Sciatic nerve (tissue), 2 donors: ENCODE measurements at regions not wholly inside any gene's neighbourhood (a gene's known extent, or its start where the extent isn't known, plus 50 kb on each side); places are given as distances from the start of the nearest gene placed in this dataset.
"Not testable (repeated sequence)": the region's sequence is repeated elsewhere in the genome, so short reads cannot be mapped to it uniquely, and the experiment has no call there.

Experiments
- ATAC-seq: fragments of 200-7000 bp; cut with Tn5 transposase; one replicate; pipeline ENCODE4 v1.9.1; 2020; ENCODE audit warnings: mild to moderate bottlenecking, moderate library complexity
- DNase-seq: peaks from one replicate; pipeline ENCODE4 v3.0.0-alpha.2; 2020; ENCODE audit warnings: low spot score
- intact Hi-C: fragments of 100-400 bp; cut with DNase I; formaldehyde crosslinking; loops from one replicate; pipeline ENCODE4 v1.14.2; 2022
- donor health status: DM: no; HTN: no; CAD: no.
- donor health status: DM: no; HTN: no; CAD: no.

- DNase-seq, result no peak
- ATAC-seq, result no peak
- intact Hi-C loops, result no loop called here
These were observed 52.3 kb upstream of the COL5A2 start for GRCh38 chr2:189231719-189232323.

DNA sequence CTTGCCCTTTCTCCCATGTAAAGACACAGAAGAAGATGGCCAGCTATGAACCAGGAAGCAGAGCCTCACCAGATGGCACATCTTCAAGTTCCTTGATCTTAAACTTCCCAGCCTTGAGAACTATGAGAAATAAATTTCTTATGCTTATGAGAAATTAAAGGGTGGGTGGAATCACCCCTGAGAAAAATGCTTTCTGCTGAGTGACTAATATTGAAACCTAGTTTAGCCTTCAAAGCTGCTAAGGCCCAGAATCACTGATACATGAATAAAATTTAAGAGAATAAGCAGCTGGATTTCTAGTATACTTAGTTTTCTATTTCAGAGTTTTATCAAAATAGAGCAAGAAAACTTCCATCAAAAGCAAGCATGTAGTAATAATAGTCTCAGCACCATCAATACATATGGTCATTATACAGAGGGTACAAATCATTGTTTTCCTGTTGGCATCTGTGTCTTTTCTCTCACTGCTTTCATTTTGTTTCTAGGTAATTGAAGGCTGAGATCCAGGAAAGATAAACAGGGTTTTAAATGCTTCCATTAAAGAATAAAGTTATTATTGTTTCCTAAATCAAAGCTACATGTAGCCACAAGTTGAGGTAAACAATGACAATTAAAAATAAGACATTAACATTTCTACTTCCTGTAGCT lies 53.3 kb upstream of the COL5A2 start:
- DNase-seq, result no peak
- intact Hi-C loops, result no loop called here

GRCh38 chr2:189233527-189233926 lies 54.0 kb upstream of the COL5A2 start:
- ATAC-seq (no peak), DNase-seq (no peak)
- intact Hi-C loops, result no loop called here

More for the DNA sequence above, 53.3 kb upstream of the COL5A2 start:
- ATAC-seq, result no peak

DNA sequence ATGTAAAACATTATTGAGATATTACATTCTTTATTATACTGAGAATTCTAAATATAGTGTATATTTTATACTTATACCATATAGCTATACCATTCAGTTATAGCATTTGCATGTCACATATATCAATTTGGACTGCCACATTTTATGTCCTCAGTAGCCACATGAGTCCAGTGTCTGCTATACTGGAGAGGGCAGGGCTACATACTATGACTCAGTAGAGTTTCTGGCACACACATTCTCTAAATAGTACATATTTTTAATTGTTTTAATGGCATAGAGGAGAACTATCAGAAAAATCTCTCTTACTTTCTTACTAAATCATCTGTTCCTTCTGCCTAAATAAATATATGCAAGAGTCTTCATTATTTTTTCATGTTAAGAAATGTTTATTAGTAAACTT lies 55.4 kb upstream of the COL5A2 start:
- intact Hi-C loops, result no loop called here
- ATAC-seq (no peak), DNase-seq (no peak)

GRCh38 chr2:189236066-189236465 lies 56.5 kb upstream of the COL5A2 start:
- DNase-seq (no peak), ATAC-seq (no peak)
- intact Hi-C loops, result no loop called here

DNA sequence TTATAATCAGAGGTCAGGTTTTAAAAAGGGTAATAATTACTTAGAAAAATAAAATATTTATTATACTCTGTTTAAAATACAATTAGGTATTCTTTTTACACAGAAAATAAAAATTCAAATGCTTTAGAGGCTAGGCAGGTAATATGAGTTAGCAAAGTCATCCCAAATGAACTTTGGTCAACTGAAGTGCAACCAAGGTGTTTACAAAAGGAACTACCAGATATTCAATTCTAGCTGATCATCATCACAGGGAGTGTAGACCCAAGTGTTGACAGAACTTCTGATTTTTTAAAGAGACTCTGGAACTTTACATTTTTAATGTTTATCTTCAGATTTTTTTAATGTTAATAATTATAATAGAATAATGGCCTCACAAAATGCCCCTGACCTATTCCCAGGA lies 59.3 kb upstream of the COL5A2 start:
- ATAC-seq (no peak), DNase-seq (no peak)
- intact Hi-C loops, result no loop called here

- intact Hi-C loops, ATAC-seq, DNase-seq: not testable (repeated sequence)
These were observed 64.3 kb upstream of the COL5A2 start for GRCh38 chr2:189243843-189244242.

- DNase-seq, result no peak
- no peak for ATAC-seq
- intact Hi-C loops, result no loop called here
These were observed 67.7 kb upstream of the COL5A2 start for GRCh38 chr2:189247276-189247675.

- intact Hi-C loops, result no loop called here
- DNase-seq (no peak), ATAC-seq (no peak)
These were observed 68.6 kb upstream of the COL5A2 start for GRCh38 chr2:189248141-189248540.

- ATAC-seq, result no peak
- intact Hi-C loops, result no loop called here
These were observed 69.6 kb upstream of the COL5A2 start for GRCh38 chr2:189249171-189249570.

GRCh38 chr2:189249901-189250300 lies 70.3 kb upstream of the COL5A2 start:
- DNase-seq, result no peak
- ATAC-seq, result no peak
- intact Hi-C loops, result no loop called here

More at GRCh38 chr2:189249171-189249570, 69.6 kb upstream of the COL5A2 start:
- no peak for DNase-seq

DNA sequence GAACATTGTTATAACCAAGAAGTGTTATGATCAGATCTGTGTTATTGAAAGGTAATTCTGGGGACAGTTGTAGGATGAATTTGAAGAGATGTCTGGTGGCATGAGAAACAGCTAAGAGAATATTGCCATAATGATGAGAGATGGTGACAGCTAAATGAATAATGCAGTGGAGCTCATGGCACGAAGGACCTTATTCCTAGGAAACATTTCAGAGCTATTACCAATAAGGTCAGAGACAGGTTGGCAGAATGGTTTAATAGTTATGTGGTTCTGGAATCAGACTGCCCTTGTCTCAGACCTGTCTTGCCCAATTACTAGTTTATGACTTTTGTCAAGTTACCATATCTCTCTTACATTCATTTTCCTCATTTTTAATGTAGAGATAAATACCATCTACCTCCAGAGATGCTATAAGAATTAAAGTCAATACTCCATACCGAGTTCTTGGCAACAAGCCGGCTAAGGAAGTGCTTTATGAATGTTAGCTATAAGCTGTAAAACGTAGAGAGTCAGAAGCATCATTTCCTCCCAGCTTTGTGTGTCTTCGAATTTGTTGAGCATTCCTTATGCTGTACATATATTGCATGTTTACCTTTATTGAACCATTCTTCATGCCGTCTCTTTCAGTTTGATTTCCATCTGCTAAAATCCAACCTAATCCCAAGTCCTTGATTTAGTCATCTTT lies 73.6 kb upstream of the COL5A2 start:
- no peak for ATAC-seq
- no peak for DNase-seq
- intact Hi-C loops, result no loop called here

DNA sequence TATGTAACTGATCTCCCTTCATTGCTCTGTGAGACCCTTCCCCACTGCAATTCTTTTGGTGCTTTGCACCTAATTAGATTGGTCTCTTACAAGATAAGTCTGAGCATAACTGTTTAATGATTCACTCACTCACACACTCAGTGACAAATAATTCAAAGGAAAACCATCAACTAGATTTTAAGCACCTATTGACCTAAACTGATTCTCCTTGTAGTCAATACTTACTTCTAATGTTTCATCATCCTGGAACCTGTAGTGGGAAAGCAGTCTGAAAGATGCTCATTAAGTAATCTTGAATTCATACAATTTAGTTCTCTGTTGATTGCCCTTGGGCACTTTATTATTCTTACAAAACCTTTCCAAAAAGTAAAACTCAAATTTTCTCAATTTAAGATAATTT lies 74.3 kb upstream of the COL5A2 start:
- ATAC-seq, result peak; percentile 26
- intact Hi-C loops, result no loop called here
- no peak for DNase-seq

DNA sequence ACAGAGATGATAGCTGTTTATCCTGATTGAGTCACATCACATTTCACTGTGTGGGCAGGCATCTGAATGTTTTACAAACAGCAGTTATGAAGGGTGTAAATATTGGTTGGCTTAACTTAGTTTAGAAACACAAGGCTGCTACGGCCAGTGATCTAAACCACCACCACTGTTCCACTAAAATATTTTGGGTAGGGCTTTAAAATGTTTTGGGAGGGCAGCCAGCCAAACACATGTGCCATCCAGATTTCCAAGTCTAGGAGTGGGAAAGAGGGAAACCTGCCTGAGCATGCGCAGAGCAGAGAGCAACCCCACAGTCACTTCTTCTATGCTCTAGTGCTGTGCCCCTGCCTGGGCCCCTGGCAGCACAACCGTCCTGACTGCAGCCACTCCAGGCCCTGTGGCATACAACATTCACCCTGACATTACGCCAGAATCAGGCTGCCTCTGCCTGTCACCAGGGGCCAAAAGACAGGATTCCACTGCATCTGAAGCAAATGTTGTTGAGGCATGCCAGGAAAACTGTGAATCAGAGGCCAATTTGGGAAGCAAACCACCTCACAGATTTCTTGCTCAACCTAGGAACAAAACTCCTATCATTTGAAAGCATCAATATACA lies 74.8 kb upstream of the COL5A2 start:
- peak; percentile 90 for ATAC-seq
- intact Hi-C loops, result no loop called here
- peak; percentile 72 for DNase-seq

GRCh38 chr2:189255711-189256110 lies 76.2 kb upstream of the COL5A2 start:
- ATAC-seq, result no peak
- intact Hi-C loops, result no loop called here
- no peak for DNase-seq

GRCh38 chr2:189258616-189259365 lies 79.2 kb upstream of the COL5A2 start:
- intact Hi-C loops, result no loop called here

GRCh38 chr2:189260361-189260814 lies 80.8 kb upstream of the COL5A2 start:
- intact Hi-C loops, result no loop called here
- no peak for DNase-seq
- ATAC-seq, result no peak

More at GRCh38 chr2:189258616-189259365, 79.2 kb upstream of the COL5A2 start:
- ATAC-seq, result no peak
- DNase-seq, result no peak

DNA sequence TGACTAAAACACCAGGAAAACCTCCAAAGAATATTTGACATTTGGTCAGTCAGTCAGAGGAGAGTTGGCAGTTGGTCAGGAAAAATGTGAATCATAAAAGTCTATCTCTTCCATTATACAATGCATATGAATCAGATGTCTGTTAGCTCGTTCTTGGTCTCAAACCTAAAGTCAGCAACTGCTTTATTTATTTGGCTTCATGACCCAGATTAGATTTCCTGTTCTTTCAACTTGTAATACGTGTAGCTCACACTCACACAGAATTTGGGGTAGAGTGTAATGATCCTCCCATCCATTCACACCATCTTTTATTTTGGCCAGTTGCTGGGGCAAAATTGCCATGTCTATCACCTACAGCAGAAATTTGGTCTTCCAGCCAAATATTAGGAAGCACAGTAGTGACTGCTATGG lies 81.9 kb upstream of the COL5A2 start:
- intact Hi-C loops, result no loop called here
- DNase-seq (no peak), ATAC-seq (no peak)

- ATAC-seq, result no peak
- intact Hi-C loops, result no loop called here
These were observed 82.4 kb upstream of the COL5A2 start for GRCh38 chr2:189261916-189262315.

More at GRCh38 chr2:189261916-189262315, 82.4 kb upstream of the COL5A2 start:
- DNase-seq, result no peak
